H54 (cell line): ENCODE measurements at regions not wholly inside any gene's neighbourhood (a gene's known extent, or its start where the extent isn't known, plus 50 kb on each side); places are given as distances from the start of the nearest gene placed in this dataset.
"Not testable (repeated sequence)": the region's sequence is repeated elsewhere in the genome, so short reads cannot be mapped to it uniquely, and the experiment has no call there.

ENCODE experiments used
- DNase-seq: peaks from one replicate; pipeline ENCODE4 v3.0.0; 2011; ENCODE audit warnings: low spot score, mixed read lengths; ENCODE audit not compliant: insufficient read length
- FAIRE-seq: peaks from 3 replicates; lab custom pipeline; 2011; peaks lifted over from hg19 to GRCh38; lab: Jason Lieb, UNC
- POLR2A ChIP-seq: IDR thresholded peaks from 2 replicates; pipeline ENCODE4 v1.6.1; 2011; ENCODE audit warnings: low read depth, mild to moderate bottlenecking, low read length

GRCh38 chr2:144645083-144645778 is 125.3 kb upstream of the ZEB2 start:
- no peak for DNase-seq
- no peak for TF ChIP-seq POLR2A
- FAIRE-seq, result no peak

GRCh38 chr2:144644549-144644948 is 124.6 kb upstream of the ZEB2 start:
- DNase-seq (no peak), FAIRE-seq (no peak)
- TF ChIP-seq POLR2A, result no peak

GRCh38 chr2:144643537-144644336 is 123.8 kb upstream of the ZEB2 start:
- DNase-seq (no peak), FAIRE-seq (no peak)
- TF ChIP-seq POLR2A, result no peak

GRCh38 chr2:144642856-144643255 is 122.9 kb upstream of the ZEB2 start:
- no peak for FAIRE-seq
- TF ChIP-seq POLR2A, result no peak
- no peak for DNase-seq

- FAIRE-seq (no peak), DNase-seq (no peak)
- no peak for TF ChIP-seq POLR2A
Measured at GRCh38 chr2:144642131-144642530, 122.2 kb upstream of the ZEB2 start.

GRCh38 chr2:144638250-144638649 is 118.3 kb upstream of the ZEB2 start:
- FAIRE-seq, DNase-seq: not testable (repeated sequence)

GRCh38 chr2:144636860-144637259 is 116.9 kb upstream of the ZEB2 start:
- not testable (repeated sequence) for FAIRE-seq, DNase-seq

- no peak for DNase-seq
- no peak for TF ChIP-seq POLR2A
- no peak for FAIRE-seq
Measured at GRCh38 chr2:144632809-144633208, 112.9 kb upstream of the ZEB2 start.

GRCh38 chr2:144631636-144632035 is 111.7 kb upstream of the ZEB2 start:
- DNase-seq, result no peak
- TF ChIP-seq POLR2A, result no peak
- FAIRE-seq, result no peak

GRCh38 chr2:144630459-144631215 is 110.7 kb upstream of the ZEB2 start:
- DNase-seq, result no peak
- no peak for FAIRE-seq
- no peak for TF ChIP-seq POLR2A

- TF ChIP-seq POLR2A, result no peak
- FAIRE-seq (no peak), DNase-seq (no peak)
Measured at GRCh38 chr2:144629935-144630334, 110.0 kb upstream of the ZEB2 start.

- DNase-seq (no peak), FAIRE-seq (no peak)
- TF ChIP-seq POLR2A, result no peak
Measured at GRCh38 chr2:144628566-144628965, 108.6 kb upstream of the ZEB2 start.

- no peak for DNase-seq
- no peak for TF ChIP-seq POLR2A
- FAIRE-seq, result no peak
Measured at GRCh38 chr2:144625626-144626025, 105.7 kb upstream of the ZEB2 start.

GRCh38 chr2:144625226-144625625 is 105.3 kb upstream of the ZEB2 start:
- no peak for DNase-seq
- TF ChIP-seq POLR2A, result no peak
- no peak for FAIRE-seq
